Esophagus muscularis mucosa (tissue), 4 donors: ENCODE measurements at regions not wholly inside any gene's neighbourhood (a gene's known extent, or its start where the extent isn't known, plus 50 kb on each side); places are given as distances from the start of the nearest gene placed in this dataset.

Experiments used
- CTCF ChIP-seq, 3 experiments: fragments of 200-600 bp in 2 of 3; fragments of 450-650 bp in 1 of 3; sonication (generic) in 2 of 3; IDR thresholded peaks; one replicate each; pipeline ENCODE4 v1.5.1; 2017 to 2019; ENCODE audit warnings: antibody characterized with exemption in 3 of 3, mild to moderate bottlenecking in 2 of 3, moderate library complexity in 1 of 3
- EP300 ChIP-seq: sonication (generic); formaldehyde crosslinking; IDR thresholded peaks from one replicate; pipeline ENCODE4 v1.6.1; 2017; ENCODE audit warnings: antibody characterized with exemption
- POLR2A ChIP-seq: fragments of 450-650 bp; IDR thresholded peaks from one replicate; pipeline ENCODE4 v1.6.1; 2017; ENCODE audit warnings: antibody characterized with exemption, moderate library complexity, mild to moderate bottlenecking, low read depth
- POLR2AphosphoS5 ChIP-seq, 2 donors: sonication (generic); formaldehyde crosslinking; IDR thresholded peaks; one replicate each; pipeline ENCODE4 v1.6.1; 2017; ENCODE audit warnings: antibody characterized with exemption in 2 of 2

- TF ChIP-seq POLR2A, result no peak
- TF ChIP-seq CTCF (IDR thresholded peaks at IDR 0.05), result no peak
- TF ChIP-seq EP300, result no peak
- no peak for TF ChIP-seq POLR2AphosphoS5 (IDR thresholded peaks at IDR 0.05)
These were observed 267.2 kb upstream of the DAB2 start for GRCh38 chr5:39691993-39692392.
